BLaER1 treated with 17β-estradiol and CSF1 and Interleukin-3, amounts not matched to agents 10 nM and 100 nM (cell line): ENCODE measurements at regions not wholly inside any gene's neighbourhood (a gene's known extent, or its start where the extent isn't known, plus 50 kb on each side); places are given as distances from the start of the nearest gene placed in this dataset.
"Not testable (repeated sequence)": the region's sequence is repeated elsewhere in the genome, so short reads cannot be mapped to it uniquely, and the experiment has no call there.

Experiments used
- H3K27ac ChIP-seq, 11 experiments: shearing (Covaris generic); formaldehyde crosslinking; 2 replicates each; pipeline ENCODE4 v1.8.1; 2022
- H3K27me3 ChIP-seq, 11 experiments: shearing (Covaris generic); formaldehyde crosslinking; 2 replicates each; pipeline ENCODE4 v1.8.1; 2022
- H3K36me3 ChIP-seq, 11 experiments: shearing (Covaris generic); formaldehyde crosslinking; 2 replicates each; pipeline ENCODE4 v1.8.1; 2022
- H3K4me1 ChIP-seq, 10 experiments: shearing (Covaris generic); formaldehyde crosslinking; 2 replicates each; pipeline ENCODE4 v1.8.1; 2022
- H3K4me2 ChIP-seq, 11 experiments: shearing (Covaris generic); formaldehyde crosslinking; 2 replicates each; pipeline ENCODE4 v1.8.1; 2022
- H3K4me3 ChIP-seq, 10 experiments: shearing (Covaris generic); formaldehyde crosslinking; 2 replicates each; pipeline ENCODE4 v1.8.1; 2022
- H3K9ac ChIP-seq, 11 experiments: shearing (Covaris generic); formaldehyde crosslinking; 2 replicates each; pipeline ENCODE4 v1.8.1; 2022
- H3K9me3 ChIP-seq, 11 experiments: shearing (Covaris generic); formaldehyde crosslinking; replicated peaks in 1 of 11; 2 replicates each; pipeline ENCODE4 v1.8.1; 2022
- H4K20me1 ChIP-seq, 11 experiments: shearing (Covaris generic); formaldehyde crosslinking; 2 replicates each; pipeline ENCODE4 v1.8.1; 2022

- not testable (repeated sequence) for H3K9ac ChIP-seq, H3K27me3 ChIP-seq, H3K9me3 ChIP-seq, H3K4me2 ChIP-seq, H3K4me1 ChIP-seq, H4K20me1 ChIP-seq, H3K4me3 ChIP-seq, H3K27ac ChIP-seq, H3K36me3 ChIP-seq
Observed at GRCh38 chr7:73157169-73157661, 71.4 kb upstream of the SPDYE9 start.

- Histone ChIP-seq H3K4me2 (peak overlapping the region in 10 of 11 experiments; percentile 40 to 66 (median 60); a peak in 13 of 22 replicates), H3K4me3 (peak overlapping the region in 4 of 10 experiments; percentile 38 to 54 (median 44); a peak in 5 of 20 replicates), H3K9ac (peak overlapping the region in 3 of 11 experiments; percentile 40 to 51 (median 46); a peak in 3 of 22 replicates)
- H3K36me3 ChIP-seq, H3K27ac ChIP-seq, H4K20me1 ChIP-seq, H3K27me3 ChIP-seq, H3K4me1 ChIP-seq, H3K9me3 ChIP-seq: not testable (repeated sequence)
Observed at GRCh38 chr7:73156510-73157168, 70.8 kb upstream of the SPDYE9 start.

- not testable (repeated sequence) for H3K4me1 ChIP-seq, H3K27me3 ChIP-seq, H4K20me1 ChIP-seq, H3K9me3 ChIP-seq, H3K36me3 ChIP-seq
- Histone ChIP-seq H3K4me3 (peak overlapping the region; percentile 45 to 69 (median 61)), H3K27ac (peak overlapping the region in 7 of 11 experiments; percentile 47 to 67 (median 55); a peak in 11 of 22 replicates), H3K4me2 (peak overlapping the region in 4 of 11 experiments; percentile 34 to 54 (median 36); a peak in 2 of 22 replicates), H3K9ac (peak overlapping the region in 10 of 11 experiments; percentile 60 to 71 (median 69); a peak in 18 of 22 replicates)
Observed at GRCh38 chr7:73154586-73155038, 68.8 kb upstream of the SPDYE9 start.

DNA sequence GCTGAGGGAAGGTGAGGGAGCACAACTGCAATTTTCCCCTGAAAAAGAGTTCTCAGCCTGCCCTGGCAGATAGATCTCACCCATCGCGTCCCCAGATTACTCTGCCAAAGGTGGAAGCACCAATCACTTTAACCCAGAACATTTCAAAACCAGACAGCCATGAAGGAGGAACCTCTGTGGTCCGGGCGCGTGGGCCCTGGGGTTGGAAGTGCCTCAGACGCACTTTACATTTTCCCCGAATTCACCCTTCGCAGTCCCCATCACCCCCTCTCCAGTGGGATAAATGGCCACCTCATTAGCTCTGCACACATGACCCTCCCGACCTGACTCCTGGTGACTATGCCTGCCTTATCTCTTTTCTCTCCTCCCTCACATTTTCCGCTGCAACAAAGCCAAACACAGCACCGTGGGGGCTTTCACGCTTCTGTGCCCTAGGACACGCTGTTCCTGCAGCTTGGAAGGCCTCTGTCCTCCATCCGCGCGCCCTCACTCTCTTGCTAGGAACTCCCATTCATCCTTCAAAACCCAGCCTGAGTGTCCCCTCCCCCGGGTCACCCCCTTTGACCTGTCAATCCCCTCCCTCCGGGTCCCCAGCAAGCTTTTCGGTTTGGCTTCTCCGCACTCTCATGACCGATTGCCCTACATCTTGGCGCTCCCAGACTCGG, 68.2 kb upstream of the SPDYE9 start:
- peak overlapping the region in 4 of 11 experiments; percentile 34 to 54 (median 36); a peak in 4 of 22 replicates for H3K4me2 ChIP-seq
- H3K27ac ChIP-seq, H3K9me3 ChIP-seq, H3K4me1 ChIP-seq, H3K36me3 ChIP-seq, H3K27me3 ChIP-seq, H4K20me1 ChIP-seq: not testable (repeated sequence)
- peak overlapping the region in 6 of 11 experiments; percentile 55 to 71 (median 70); a peak in 6 of 22 replicates for H3K9ac ChIP-seq
- peak overlapping the region in 8 of 10 experiments; percentile 45 to 69 (median 61); a peak in 11 of 20 replicates for H3K4me3 ChIP-seq

GRCh38 chr7:73148570-73148969, 62.7 kb upstream of the SPDYE9 start:
- H3K36me3 ChIP-seq, H3K4me2 ChIP-seq, H3K4me3 ChIP-seq, H3K9me3 ChIP-seq, H3K27me3 ChIP-seq, H3K4me1 ChIP-seq, H3K27ac ChIP-seq, H4K20me1 ChIP-seq, H3K9ac ChIP-seq: not testable (repeated sequence)

DNA sequence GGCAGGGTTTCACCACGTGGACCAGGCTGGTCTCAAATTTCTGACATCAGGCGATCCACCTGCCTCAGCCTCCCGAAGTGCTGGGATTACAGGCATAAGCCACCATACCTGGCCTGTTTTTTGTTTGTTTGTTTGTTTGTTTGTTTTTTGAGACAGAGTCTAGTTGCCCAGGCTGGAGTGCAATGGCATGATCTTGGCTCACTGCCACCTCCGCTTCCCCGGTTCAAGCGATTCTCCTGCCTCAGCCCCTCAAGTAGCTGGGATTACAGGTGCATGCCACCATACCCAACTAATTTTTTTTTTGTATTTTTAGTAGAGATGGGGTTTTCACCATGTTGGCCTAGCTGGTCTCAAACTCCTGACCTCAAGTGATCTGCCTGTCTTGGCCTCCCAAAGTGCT, 61.8 kb upstream of the SPDYE9 start:
- not testable (repeated sequence) for H3K4me2 ChIP-seq, H3K9me3 ChIP-seq, H3K4me1 ChIP-seq, H3K27me3 ChIP-seq, H3K27ac ChIP-seq, H4K20me1 ChIP-seq, H3K9ac ChIP-seq, H3K4me3 ChIP-seq, H3K36me3 ChIP-seq

DNA sequence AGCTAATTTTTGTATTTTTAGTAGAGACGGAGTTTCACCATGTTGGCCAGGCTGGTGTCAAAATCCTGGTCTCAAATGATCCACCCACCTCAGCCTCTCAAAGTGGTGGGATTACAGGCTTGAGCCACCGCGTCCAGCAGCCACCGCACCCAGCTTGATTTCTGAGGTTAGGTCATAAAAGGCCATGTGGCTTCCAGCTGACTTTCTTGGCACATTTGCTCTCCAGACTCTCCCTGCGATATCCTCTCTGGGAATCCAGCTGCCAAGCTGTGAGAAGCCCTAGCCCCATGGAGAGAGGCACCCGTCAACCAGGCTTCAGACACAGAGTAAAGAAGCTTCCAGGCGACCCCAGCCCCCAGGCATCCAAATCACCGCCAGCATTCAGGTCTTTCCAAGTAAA, 58.2 kb upstream of the SPDYE9 start:
- not testable (repeated sequence) for H3K9ac ChIP-seq, H4K20me1 ChIP-seq, H3K27ac ChIP-seq, H3K4me1 ChIP-seq, H3K27me3 ChIP-seq, H3K36me3 ChIP-seq, H3K4me2 ChIP-seq, H3K4me3 ChIP-seq, H3K9me3 ChIP-seq

DNA sequence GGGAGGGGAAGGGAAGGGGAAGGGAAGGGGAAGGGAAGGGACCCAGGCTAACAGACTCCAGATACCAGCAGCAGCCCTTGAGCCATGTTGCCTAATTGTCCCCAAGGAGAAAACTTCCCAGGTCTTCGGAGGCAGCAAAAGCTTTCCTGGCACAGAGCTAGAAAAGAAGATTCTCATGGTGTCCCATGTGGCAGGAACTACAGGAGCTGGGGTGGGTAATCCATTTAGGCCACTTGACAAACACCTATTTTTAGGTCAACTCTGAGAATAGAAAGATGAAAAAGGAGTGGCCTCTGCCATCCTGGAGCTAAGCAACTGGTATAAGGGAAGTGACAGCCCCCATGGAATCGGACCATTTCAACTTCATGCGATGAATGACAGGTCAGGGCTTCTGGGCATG, 52.1 kb upstream of the SPDYE9 start:
- not testable (repeated sequence) for H3K9ac ChIP-seq, H3K4me2 ChIP-seq, H3K36me3 ChIP-seq, H3K4me3 ChIP-seq, H3K27me3 ChIP-seq, H3K9me3 ChIP-seq, H3K27ac ChIP-seq, H4K20me1 ChIP-seq, H3K4me1 ChIP-seq
